ENCODE measurements at regions not wholly inside any gene's neighbourhood (a gene's known extent, or its start where the extent isn't known, plus 50 kb on each side); places are given as distances from the start of the nearest gene placed in this dataset.

DNA sequence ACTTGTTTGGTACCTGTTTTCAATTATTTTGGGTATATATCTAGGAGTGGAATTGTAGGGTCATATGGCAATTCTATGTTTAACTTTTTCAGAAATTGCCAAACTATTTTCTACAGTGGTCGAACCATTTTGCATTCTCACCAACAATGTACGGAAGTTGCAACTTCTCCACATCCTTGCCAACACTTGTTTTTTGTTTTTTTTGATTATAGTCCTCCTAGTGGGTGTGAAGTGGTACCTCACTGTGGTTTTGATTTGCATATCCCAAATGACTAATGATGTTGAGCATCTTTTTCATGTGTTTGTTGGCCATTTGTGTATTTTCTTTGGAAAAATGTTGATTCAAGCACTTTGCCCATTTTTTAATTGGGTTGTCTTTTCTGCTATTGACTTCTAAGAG is 122.1 kb downstream of the RPS24 start:
- Histone ChIP-seq H3K36me3 (ENCODE audit: control insufficient read depth in 3 of 3, insufficient read depth in 3 of 3, low read length in 3 of 3) (no peaks in the 10 kb centered on the region), H3K27me3 (ENCODE audit: control insufficient read depth in 3 of 3, insufficient read depth in 3 of 3, low read length in 3 of 3) (no peaks in the 10 kb centered on the region), H3K4me3 (ENCODE audit: low read length in 3 of 3) (no peak overlapping the region), H3K9ac (ENCODE audit: low read depth in 1 of 3, low read length in 3 of 3) (no peak overlapping the region), H3K4me1 (ENCODE audit: control insufficient read depth in 3 of 3, insufficient read depth in 3 of 3, low read length in 3 of 3) (peaks cover 0 to 3% (median 0%) of the 10 kb centered on the region in 3 donors), H3K9me3 (ENCODE audit: control insufficient read depth in 3 of 3, low read length in 3 of 3) (no peaks in the 10 kb centered on the region), H3K27ac (ENCODE audit: low read depth, low read length) (no peak overlapping the region)

DNA sequence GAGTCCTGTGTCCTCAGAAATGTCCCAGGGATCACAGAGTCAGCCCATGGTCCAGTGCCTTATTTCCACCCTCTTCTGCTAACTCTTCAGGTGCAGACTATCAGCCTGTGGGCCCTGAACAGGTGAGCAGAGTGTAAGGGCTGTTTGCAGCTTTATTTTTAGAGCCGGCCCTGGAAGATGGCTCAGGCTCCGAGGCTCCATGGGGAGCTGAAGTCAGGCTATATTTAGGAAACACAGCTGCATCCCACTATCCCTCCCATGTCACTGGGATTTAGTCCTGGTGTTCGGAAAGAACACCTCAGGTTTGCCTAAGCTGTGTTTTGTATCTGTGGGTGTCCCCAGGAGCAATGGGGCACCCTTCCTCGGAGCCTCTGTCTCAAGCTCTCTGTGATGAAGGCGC is 126.9 kb downstream of the RPS24 start:
- Histone ChIP-seq H3K9ac (ENCODE audit: low read depth in 1 of 3, low read length in 3 of 3) (no peak overlapping the region), H3K4me3 (ENCODE audit: low read length in 3 of 3) (no peak overlapping the region), H3K27me3 (ENCODE audit: control insufficient read depth in 3 of 3, insufficient read depth in 3 of 3, low read length in 3 of 3) (peaks cover 0 to 5% (median 3%) of the 10 kb centered on the region in 3 donors), H3K36me3 (ENCODE audit: control insufficient read depth in 3 of 3, insufficient read depth in 3 of 3, low read length in 3 of 3) (no peaks in the 10 kb centered on the region), H3K4me1 (ENCODE audit: control insufficient read depth in 3 of 3, insufficient read depth in 3 of 3, low read length in 3 of 3) (peaks cover 0 to 6% (median 0%) of the 10 kb centered on the region in 3 donors), H3K9me3 (ENCODE audit: control insufficient read depth in 3 of 3, low read length in 3 of 3) (peaks cover 0 to 5% (median 3%) of the 10 kb centered on the region in 3 donors), H3K27ac (ENCODE audit: low read depth, low read length) (no peak overlapping the region)

DNA sequence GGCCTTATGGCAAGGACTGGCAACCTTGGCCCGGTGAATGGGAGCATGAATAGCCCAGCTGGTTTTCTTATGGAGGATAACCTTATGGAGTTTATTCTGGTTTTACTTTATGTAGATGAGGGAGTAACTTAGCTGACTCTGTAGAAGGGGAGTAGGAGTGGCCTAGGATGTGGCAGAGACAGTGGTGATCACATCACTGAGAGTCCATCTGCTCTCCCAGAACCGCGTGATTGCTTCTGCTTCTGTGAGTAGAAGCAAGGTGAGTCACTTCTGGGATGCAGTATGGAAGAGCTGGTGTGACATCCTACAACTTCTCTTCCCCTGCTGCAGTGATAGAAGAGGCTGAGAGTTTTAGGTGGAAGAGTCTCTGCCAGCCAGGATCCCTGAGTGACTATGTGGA is 129.2 kb downstream of the RPS24 start:
- H3K9ac ChIP-seq (ENCODE audit: low read depth in 1 of 3, low read length in 3 of 3), result no peak overlapping the region
- no peak overlapping the region for H3K4me3 ChIP-seq (ENCODE audit: low read length in 3 of 3)
- no peak overlapping the region for H3K27ac ChIP-seq (ENCODE audit: low read depth, low read length)
- peaks cover 0 to 5% (median 3%) of the 10 kb centered on the region in 3 donors for H3K9me3 ChIP-seq (ENCODE audit: control insufficient read depth in 3 of 3, low read length in 3 of 3)
- H3K36me3 ChIP-seq (ENCODE audit: control insufficient read depth in 3 of 3, insufficient read depth in 3 of 3, low read length in 3 of 3), result no peaks in the 10 kb centered on the region
- peaks cover 0 to 6% (median 0%) of the 10 kb centered on the region in 3 donors for H3K4me1 ChIP-seq (ENCODE audit: control insufficient read depth in 3 of 3, insufficient read depth in 3 of 3, low read length in 3 of 3)
- H3K27me3 ChIP-seq (ENCODE audit: control insufficient read depth in 3 of 3, insufficient read depth in 3 of 3, low read length in 3 of 3), result peaks cover 0 to 10% (median 3%) of the 10 kb centered on the region in 3 donors

DNA sequence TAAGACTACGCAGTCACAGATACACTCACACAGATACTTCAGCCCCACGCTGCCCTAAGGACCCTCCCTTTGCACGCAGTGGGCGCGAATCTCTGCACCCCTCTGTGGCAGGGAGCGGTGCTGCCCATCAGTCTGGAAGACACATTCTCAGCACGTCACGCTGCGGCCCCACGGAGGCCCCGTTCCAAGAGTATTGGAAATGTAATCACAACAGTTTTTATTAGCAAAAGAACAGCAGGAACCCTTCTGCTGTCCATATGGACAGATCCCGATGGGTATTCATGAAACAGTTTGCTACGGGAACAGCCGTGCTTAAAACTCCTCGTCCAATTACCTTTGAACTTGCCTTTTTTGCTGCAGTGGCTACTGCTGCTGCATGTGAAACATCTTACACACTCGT is 131.0 kb downstream of the RPS24 start:
- Histone ChIP-seq H3K4me1 (ENCODE audit: control insufficient read depth in 3 of 3, insufficient read depth in 3 of 3, low read length in 3 of 3) (peaks cover 0 to 6% (median 0%) of the 10 kb centered on the region in 3 donors), H3K9ac (ENCODE audit: low read depth in 1 of 3, low read length in 3 of 3) (no peak overlapping the region), H3K27ac (ENCODE audit: low read depth, low read length) (no peak overlapping the region), H3K27me3 (ENCODE audit: control insufficient read depth in 3 of 3, insufficient read depth in 3 of 3, low read length in 3 of 3) (peaks cover 0 to 10% (median 3%) of the 10 kb centered on the region in 3 donors), H3K36me3 (ENCODE audit: control insufficient read depth in 3 of 3, insufficient read depth in 3 of 3, low read length in 3 of 3) (no peaks in the 10 kb centered on the region), H3K4me3 (ENCODE audit: low read length in 3 of 3) (no peak overlapping the region), H3K9me3 (ENCODE audit: control insufficient read depth in 3 of 3, low read length in 3 of 3) (peaks cover 0 to 5% (median 3%) of the 10 kb centered on the region in 3 donors)

DNA sequence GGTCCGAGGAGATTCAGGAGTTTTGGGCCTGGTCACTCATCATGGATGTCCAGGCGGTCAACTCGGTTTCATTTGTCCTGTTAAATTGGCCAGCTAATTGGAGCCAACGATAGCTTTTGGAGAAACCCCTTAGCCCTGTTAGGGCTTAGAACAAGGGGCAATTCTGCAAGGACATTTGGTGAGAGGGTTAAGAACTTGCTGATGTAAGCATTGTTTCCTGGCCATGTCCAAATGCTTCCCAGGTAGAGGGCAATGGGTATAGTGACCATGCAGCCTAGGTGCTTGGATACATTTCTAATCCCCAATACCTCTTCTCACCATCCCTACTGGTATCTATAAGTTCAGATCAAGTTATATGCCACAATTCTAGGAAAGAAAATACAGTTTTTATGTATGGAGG is 131.5 kb downstream of the RPS24 start:
- Histone ChIP-seq H3K4me1 (ENCODE audit: control insufficient read depth in 3 of 3, insufficient read depth in 3 of 3, low read length in 3 of 3) (peaks cover 0 to 6% (median 0%) of the 10 kb centered on the region in 3 donors), H3K36me3 (ENCODE audit: control insufficient read depth in 3 of 3, insufficient read depth in 3 of 3, low read length in 3 of 3) (no peaks in the 10 kb centered on the region), H3K9ac (ENCODE audit: low read depth in 1 of 3, low read length in 3 of 3) (no peak overlapping the region), H3K27ac (ENCODE audit: low read depth, low read length) (no peak overlapping the region), H3K4me3 (ENCODE audit: low read length in 3 of 3) (no peak overlapping the region), H3K27me3 (ENCODE audit: control insufficient read depth in 3 of 3, insufficient read depth in 3 of 3, low read length in 3 of 3) (peaks cover 0 to 10% (median 3%) of the 10 kb centered on the region in 3 donors), H3K9me3 (ENCODE audit: control insufficient read depth in 3 of 3, low read length in 3 of 3) (peaks cover 0 to 5% (median 3%) of the 10 kb centered on the region in 3 donors)

DNA sequence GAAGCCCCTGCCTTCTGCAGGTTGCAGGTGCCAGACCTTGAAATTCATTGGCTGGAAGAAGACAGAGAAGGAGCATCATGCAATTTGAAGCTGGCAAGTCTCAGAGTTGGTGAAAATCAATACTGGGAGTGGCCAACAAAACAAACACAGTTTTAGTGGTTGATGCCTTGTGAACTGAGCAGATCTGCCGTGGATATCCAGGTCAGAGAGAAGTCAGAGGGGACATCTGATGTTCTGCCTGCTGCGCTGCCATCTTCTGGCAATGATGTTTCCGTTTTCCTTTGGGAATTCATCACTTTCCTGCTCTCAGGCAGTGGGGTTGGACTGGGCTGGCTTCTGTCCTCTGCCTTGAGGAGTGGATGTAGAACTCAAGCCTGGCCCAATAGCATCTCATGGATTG is 132.0 kb downstream of the RPS24 start:
- H3K27me3 ChIP-seq (ENCODE audit: control insufficient read depth in 3 of 3, insufficient read depth in 3 of 3, low read length in 3 of 3), result peaks cover 0 to 10% (median 3%) of the 10 kb centered on the region in 3 donors

DNA sequence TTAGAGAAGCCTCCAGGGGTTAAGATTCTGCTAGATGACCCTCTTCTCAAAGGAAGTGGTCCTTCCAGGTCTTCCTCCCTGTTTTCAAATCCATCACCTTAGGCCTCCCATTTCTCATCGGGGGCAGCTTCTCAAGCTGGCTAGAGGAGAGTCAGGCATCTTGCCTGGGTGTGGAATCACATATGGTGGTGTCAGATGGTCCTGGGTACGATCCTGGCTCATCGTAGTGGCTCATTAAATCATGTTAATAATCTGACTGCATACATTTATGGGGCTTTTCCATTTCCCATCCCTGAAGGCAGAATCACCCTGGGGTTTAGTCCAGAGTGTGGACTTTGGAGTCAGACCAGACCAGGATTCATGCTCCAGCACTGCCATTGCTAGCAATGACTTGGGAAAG is 132.6 kb downstream of the RPS24 start:
- peaks cover 0 to 5% (median 3%) of the 10 kb centered on the region in 3 donors for H3K9me3 ChIP-seq (ENCODE audit: control insufficient read depth in 3 of 3, low read length in 3 of 3)
- H3K27me3 ChIP-seq (ENCODE audit: control insufficient read depth in 3 of 3, insufficient read depth in 3 of 3, low read length in 3 of 3), result peaks cover 0 to 10% (median 3%) of the 10 kb centered on the region in 3 donors
- no peak overlapping the region for H3K4me3 ChIP-seq (ENCODE audit: low read length in 3 of 3)
- H3K9ac ChIP-seq (ENCODE audit: low read depth in 1 of 3, low read length in 3 of 3), result no peak overlapping the region
- H3K27ac ChIP-seq (ENCODE audit: low read depth, low read length), result no peak overlapping the region
- H3K36me3 ChIP-seq (ENCODE audit: control insufficient read depth in 3 of 3, insufficient read depth in 3 of 3, low read length in 3 of 3), result no peaks in the 10 kb centered on the region
- no peaks in the 10 kb centered on the region for H3K4me1 ChIP-seq (ENCODE audit: control insufficient read depth in 3 of 3, insufficient read depth in 3 of 3, low read length in 3 of 3)

More for the DNA sequence above, 132.0 kb downstream of the RPS24 start:
- Histone ChIP-seq H3K4me3 (ENCODE audit: low read length in 3 of 3) (no peak overlapping the region), H3K4me1 (ENCODE audit: control insufficient read depth in 3 of 3, insufficient read depth in 3 of 3, low read length in 3 of 3) (peaks cover 0 to 4% (median 0%) of the 10 kb centered on the region in 3 donors), H3K9me3 (ENCODE audit: control insufficient read depth in 3 of 3, low read length in 3 of 3) (peaks cover 0 to 5% (median 3%) of the 10 kb centered on the region in 3 donors), H3K9ac (ENCODE audit: low read depth in 1 of 3, low read length in 3 of 3) (no peak overlapping the region), H3K36me3 (ENCODE audit: control insufficient read depth in 3 of 3, insufficient read depth in 3 of 3, low read length in 3 of 3) (no peaks in the 10 kb centered on the region), H3K27ac (ENCODE audit: low read depth, low read length) (no peak overlapping the region)

DNA sequence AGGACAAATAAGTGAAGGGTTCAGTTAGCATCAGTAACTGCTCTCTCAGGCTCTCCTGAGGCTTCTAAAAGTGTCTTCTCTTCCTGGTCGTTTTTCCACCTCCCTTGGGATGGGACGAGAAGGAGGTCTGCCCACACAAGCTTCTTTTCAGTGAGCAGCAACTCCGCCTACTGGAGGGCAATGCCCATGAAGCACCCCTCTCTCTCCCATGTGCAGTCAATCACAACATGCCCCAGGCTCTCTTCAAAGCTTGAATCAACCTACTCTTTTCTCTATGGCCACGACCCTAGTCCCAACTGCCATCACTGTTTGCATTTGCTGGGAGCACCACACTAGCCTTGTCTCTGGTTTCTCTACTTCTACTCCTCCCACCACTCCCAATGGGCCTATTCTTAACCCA is 135.6 kb downstream of the RPS24 start:
- no peak overlapping the region for H3K4me3 ChIP-seq (ENCODE audit: low read length in 3 of 3)
- H3K36me3 ChIP-seq (ENCODE audit: control insufficient read depth in 3 of 3, insufficient read depth in 3 of 3, low read length in 3 of 3), result no peaks in the 10 kb centered on the region
- H3K9me3 ChIP-seq (ENCODE audit: control insufficient read depth in 3 of 3, low read length in 3 of 3), result no peaks in the 10 kb centered on the region
- H3K27me3 ChIP-seq (ENCODE audit: control insufficient read depth in 3 of 3, insufficient read depth in 3 of 3, low read length in 3 of 3), result peaks cover 0 to 10% (median 3%) of the 10 kb centered on the region in 3 donors
- no peak overlapping the region for H3K27ac ChIP-seq (ENCODE audit: low read depth, low read length)
- no peaks in the 10 kb centered on the region for H3K4me1 ChIP-seq (ENCODE audit: control insufficient read depth in 3 of 3, insufficient read depth in 3 of 3, low read length in 3 of 3)
- no peak overlapping the region for H3K9ac ChIP-seq (ENCODE audit: low read depth in 1 of 3, low read length in 3 of 3)

DNA sequence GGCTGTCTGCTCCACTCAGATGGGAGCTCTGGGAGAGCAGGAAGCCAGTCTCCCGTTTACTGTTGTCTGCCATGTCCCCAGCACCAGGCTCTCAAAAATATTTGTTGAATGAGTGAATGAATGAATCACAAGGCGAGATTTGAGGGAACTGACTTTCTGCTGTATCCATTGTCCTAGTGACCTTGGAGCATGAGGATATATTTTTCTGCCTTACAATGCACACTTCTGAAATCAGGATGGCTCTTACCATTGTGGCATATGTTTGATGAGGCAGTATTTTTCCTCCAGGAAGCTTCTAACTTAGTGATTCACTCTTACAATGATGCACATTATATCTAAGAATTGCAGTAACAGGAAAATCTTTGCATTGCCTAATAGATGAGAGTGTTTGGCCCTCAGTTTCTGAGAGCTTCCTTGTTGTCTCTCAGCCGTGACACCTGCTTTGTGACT is 136.4 kb downstream of the RPS24 start:
- Histone ChIP-seq H3K4me1 (ENCODE audit: control insufficient read depth in 3 of 3, insufficient read depth in 3 of 3, low read length in 3 of 3) (no peaks in the 10 kb centered on the region), H3K4me3 (ENCODE audit: low read length in 3 of 3) (no peak overlapping the region)

DNA sequence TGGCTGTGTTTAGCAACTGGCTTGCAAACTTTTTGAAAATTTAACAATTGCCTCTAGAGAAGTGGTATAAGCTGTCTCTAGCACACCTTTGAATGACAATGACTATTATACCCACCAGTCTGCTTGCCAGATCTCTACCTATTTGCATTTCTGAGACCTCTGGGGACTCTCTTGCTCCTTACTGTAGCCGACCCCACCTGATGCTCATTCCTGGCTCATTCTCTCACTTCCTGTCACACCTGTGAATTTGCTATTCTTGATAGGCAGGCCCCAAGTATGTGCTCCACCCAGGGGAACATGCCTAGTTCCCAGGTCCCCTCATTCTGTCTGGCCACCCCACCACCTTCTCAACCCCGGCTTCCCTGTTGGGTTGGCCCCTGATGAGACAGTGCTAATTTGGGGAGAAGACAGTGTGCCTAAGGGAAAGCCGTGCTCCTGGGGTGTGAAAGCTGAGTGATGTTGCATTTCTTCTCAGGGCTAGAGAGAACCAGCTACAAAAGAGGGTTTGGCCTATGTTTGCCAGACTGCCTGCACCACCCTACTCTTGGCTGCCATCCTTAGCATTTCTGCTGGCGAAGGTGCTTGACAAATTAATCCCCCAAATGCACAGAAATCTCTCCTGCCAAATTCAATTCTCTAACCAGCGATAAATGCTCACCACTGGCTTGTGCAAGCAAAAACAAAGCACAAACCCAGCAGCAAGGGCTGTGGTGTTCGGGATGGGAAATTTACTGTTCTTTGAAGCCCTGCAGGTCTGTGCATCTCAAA is 138.2 kb downstream of the RPS24 start:
- H3K4me3 ChIP-seq (ENCODE audit: low read length in 3 of 3), result no peak overlapping the region
- H3K27ac ChIP-seq (ENCODE audit: low read depth, low read length), result no peak overlapping the region
- no peaks in the 10 kb centered on the region for H3K36me3 ChIP-seq (ENCODE audit: control insufficient read depth in 3 of 3, insufficient read depth in 3 of 3, low read length in 3 of 3)
- no peaks in the 10 kb centered on the region for H3K27me3 ChIP-seq (ENCODE audit: control insufficient read depth in 3 of 3, insufficient read depth in 3 of 3, low read length in 3 of 3)
- no peaks in the 10 kb centered on the region for H3K9me3 ChIP-seq (ENCODE audit: control insufficient read depth in 3 of 3, low read length in 3 of 3)
- H3K9ac ChIP-seq (ENCODE audit: low read depth in 1 of 3, low read length in 3 of 3), result no peak overlapping the region
- no peaks in the 10 kb centered on the region for H3K4me1 ChIP-seq (ENCODE audit: control insufficient read depth in 3 of 3, insufficient read depth in 3 of 3, low read length in 3 of 3)

More for the DNA sequence above, 136.4 kb downstream of the RPS24 start:
- no peak overlapping the region for H3K27ac ChIP-seq (ENCODE audit: low read depth, low read length)
- H3K27me3 ChIP-seq (ENCODE audit: control insufficient read depth in 3 of 3, insufficient read depth in 3 of 3, low read length in 3 of 3), result peaks cover 0 to 10% (median 0%) of the 10 kb centered on the region in 3 donors
- H3K9me3 ChIP-seq (ENCODE audit: control insufficient read depth in 3 of 3, low read length in 3 of 3), result no peaks in the 10 kb centered on the region
- no peaks in the 10 kb centered on the region for H3K36me3 ChIP-seq (ENCODE audit: control insufficient read depth in 3 of 3, insufficient read depth in 3 of 3, low read length in 3 of 3)
- no peak overlapping the region for H3K9ac ChIP-seq (ENCODE audit: low read depth in 1 of 3, low read length in 3 of 3)
